GM18507 (cell line): ENCODE measurements at regions not wholly inside any gene's neighbourhood (a gene's known extent, or its start where the extent isn't known, plus 50 kb on each side); places are given as distances from the start of the nearest gene placed in this dataset.
"Not testable (repeated sequence)": the region's sequence is repeated elsewhere in the genome, so short reads cannot be mapped to it uniquely, and the experiment has no call there.

ENCODE experiments used
- DNase-seq: peaks from one replicate; pipeline ENCODE4 v3.0.0; 2011; ENCODE audit warnings: low read depth; ENCODE audit not compliant: insufficient read length; ENCODE audit errors: extremely low spot score
- FAIRE-seq: peaks from 2 replicates; lab custom pipeline; 2011; peaks lifted over from hg19 to GRCh38; lab: Jason Lieb, UNC

DNA sequence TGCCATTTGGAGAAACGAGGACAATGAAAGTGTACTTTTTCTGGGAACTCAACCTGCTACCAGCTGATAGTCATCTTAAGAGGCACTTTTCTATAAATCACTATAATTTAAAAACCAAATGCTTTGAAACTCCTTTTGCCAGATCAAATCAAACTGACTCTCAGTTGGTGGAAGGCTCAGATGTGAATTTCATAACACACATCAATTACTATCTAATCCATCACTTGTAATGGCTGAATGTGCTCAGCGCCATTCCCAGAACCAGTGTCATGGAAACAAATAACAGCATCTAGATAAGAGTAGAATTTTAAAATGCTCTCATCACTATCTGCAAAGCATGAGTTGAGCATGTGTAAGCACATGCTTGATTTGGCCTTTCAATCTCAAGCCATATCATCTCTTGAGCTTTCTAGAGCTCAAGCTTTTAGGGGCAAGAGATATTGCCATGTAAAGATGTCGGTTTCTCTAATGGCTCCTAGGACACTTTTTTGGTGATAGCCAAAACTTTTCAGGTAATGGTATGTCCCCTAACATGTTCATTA is 223.1 kb upstream of the ACVR2A start:
- FAIRE-seq (no peak), DNase-seq (no peak)

DNA sequence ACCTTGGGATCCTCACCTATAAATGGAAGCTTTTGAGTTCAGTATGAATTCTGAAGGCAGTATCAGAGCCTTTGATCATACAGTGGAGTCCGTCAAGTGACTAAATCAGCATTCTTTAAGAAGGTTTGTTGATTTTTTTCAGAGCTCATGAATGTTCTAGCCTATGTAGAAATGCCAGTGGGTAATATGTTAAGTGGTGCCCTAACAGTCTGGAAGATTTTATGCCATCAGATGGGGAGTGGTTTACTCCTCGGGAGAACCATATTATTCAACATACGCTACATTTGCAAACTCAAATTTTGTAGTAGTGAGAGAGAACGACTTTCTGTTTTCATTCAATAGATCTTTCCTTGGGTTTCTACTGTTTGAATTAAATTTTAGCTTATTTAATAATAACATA is 225.0 kb upstream of the ACVR2A start:
- FAIRE-seq, result no peak
- DNase-seq, result no peak

DNA sequence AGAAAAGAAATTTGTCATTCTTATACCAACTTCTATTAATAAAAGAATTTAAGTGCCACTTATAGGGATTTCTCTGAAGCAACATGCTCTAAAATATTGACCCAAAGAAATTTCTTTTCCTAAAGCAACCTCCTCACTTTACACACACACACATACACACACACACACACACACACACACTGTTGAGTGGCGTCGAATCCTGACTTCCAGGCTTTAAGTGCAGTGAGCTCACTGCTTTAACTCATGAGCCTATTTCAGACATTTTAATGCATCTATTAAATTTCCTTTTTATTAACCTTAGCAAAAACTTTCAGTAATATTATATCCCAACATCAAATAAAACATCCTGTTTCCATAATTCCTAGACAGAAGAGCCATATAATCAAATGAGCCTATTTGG is 229.1 kb upstream of the ACVR2A start:
- DNase-seq (no peak), FAIRE-seq (no peak)

DNA sequence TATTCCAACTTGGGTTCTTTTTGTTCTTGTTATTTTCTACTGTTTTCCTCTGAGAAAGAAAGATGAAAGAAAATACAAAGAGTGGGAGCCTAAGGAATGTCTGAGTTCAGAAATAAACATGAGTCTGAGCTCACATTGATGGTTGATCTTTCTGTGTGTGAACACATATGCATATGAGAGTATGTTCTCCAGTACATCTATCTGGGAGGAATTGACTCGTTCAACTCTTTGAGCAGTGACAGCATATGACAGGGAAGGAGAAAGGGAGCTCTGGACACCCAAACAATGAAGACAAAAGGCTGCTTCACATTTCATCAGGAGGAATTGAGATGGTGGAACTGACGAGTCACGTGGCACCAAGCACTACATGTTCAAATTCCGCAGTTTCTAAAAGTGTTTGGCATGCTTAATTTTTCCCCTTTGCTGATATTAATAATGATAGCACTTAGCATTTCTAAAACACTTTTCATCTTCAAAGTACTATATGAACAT is 229.8 kb upstream of the ACVR2A start:
- DNase-seq (no peak), FAIRE-seq (no peak)

DNA sequence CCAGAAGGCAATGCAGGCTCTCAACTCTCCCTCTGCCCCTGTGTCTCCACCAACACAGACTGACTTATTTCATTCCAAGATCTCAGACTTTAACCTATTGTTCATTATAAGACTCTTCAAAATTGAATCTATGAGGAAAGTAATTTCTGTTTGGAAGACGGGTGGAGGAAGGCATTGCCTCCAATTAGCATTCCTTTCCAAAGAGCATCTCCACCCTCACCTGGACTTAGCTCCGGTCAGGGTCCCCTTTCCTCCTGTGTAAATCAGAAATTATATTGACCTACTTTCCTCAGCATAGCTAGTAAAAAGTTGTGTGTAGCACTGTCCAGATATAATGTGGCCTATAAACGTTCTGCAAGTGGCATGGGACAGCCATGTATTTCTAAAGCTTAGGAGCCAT is 230.4 kb upstream of the ACVR2A start:
- DNase-seq (no peak), FAIRE-seq (no peak)

DNA sequence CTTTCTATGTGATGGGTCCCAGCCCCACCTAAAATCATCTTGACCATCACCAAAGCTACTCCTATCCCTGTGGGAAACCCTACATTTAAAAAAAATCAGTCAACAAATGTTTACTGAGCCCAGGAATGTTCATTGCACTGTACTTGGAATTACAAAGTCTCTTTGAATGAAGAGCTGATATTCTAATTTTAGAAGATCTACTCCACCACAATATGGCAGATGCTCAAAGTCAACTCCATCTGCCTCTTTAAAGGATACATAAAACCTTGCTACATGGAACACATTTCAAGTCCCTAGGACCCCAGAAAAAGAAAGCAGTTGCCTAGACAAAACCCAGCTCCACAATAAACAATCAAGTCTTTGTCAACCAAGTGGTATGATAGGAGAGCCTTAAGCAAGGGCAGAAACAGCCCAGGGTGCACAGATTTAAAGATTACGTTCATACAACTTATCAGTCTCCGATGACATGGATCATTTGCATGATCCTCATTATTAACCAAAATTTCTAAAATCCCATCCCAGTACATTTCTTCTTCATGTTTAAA is 234.3 kb upstream of the ACVR2A start:
- DNase-seq, result no peak
- FAIRE-seq, result no peak

DNA sequence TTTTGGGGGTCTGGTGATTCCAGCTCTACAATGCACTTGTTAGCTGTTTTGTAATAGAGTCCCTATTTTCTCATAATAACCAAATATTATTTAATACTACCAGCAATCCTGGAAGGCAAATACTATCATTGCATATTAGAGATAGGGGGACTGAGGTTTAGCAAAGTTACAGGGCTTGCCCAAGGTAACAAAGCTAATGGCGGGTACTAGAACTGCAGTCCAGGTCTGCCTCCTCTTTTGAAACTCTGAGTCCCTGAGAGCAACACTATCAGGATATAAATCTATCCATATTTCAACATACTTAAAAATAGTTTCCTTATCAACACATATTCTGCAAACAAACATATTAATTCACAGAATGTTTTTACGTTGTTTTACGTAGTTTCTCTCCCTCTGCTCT is 235.5 kb upstream of the ACVR2A start:
- FAIRE-seq (no peak), DNase-seq (no peak)

DNA sequence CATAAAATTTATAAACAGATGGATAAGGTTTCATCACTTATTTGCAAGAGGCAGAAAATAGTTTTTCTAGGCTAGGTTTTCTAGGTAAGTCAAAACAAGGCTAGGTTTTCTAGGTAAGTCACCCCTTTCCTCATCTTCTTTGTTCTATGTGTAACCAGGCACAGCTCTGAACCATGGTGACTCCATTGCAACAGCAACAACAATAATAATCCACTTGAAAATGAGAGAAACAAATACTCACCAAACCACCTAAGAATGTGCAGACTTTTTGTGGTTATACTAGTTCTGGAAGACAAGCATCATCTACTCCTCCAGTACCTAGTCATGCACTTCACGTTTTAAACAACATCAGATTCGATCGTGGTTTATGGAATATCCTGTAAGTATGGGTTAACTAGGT is 237.4 kb upstream of the ACVR2A start:
- FAIRE-seq, result no peak
- no peak for DNase-seq

DNA sequence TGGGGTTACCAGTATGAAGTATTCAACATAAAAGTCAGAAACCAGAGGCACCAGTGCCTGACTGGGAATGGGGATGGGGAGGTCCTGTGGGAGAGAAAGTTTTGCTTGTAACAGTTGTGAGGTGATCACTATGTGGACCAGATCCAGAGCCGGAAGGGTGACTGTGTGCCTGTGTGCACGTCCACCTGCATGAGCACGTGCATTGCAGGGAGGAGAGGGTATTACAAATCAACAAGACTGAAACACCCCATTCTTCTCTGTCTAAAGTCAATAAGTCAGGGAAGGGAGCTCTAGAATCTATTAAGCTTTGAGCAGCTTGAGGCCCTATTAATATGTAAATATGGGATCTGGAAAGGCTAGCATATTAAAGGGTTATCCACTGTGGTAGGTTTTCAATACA is 241.0 kb upstream of the ACVR2A start:
- DNase-seq (no peak), FAIRE-seq (no peak)

DNA sequence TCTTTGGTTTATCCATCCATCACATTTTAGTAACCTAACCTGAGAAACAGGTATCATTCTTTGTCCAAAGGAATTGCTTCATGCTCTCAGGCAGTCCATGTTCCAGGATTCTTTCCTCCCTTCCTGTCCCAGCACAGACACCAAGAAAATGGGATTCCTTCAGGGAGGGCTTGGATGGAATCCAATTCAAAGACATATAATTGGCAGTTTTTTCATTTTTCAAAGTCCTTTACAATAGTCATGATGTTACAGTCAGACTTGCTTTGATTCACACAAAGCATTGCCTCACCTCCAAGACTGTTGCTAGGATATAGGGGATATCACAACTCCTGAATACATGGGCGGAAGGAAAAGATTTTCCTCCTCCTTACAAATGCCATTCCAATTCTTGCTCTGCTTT is 241.4 kb upstream of the ACVR2A start:
- DNase-seq, result no peak

DNA sequence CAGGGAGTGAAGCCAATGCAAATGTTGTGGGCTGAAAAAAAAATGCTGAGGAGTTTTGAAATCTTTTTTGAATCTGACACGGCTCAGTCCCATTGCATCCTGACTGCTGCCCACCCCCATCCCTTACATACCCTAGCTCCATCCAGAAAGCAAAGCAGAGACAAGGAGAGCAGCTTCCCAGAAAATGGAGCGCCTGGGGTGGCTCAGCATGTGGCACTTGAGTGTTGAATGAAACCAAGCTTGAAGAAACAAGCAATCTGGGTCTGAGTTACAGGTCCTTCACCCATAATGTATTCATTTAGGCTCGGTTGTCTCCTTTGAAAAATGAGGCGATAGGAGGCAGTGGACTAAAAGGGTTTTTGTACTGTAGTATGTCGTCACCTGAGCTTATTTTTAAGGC is 244.2 kb upstream of the ACVR2A start:
- DNase-seq, result no peak
- FAIRE-seq, result no peak

More for the DNA sequence above, 241.4 kb upstream of the ACVR2A start:
- FAIRE-seq, result no peak

DNA sequence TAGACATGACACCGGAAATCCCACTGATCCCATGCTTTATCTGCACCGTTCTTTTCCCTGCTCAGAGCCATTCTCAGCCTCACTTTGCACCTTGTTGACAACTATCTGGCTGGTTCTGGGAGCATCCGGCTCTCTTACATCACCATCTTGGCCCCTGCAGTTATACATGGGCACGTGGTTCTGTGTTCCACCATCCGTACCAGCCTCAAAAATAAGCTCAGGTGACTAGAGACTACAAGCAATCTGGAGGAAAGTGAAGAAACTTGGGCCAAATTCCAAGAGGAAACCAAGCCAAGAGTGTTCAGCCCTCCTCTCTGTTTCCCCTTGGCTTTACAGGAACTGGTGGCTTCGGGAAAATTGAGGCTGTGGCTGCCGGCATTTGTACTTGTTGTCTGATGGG is 244.6 kb upstream of the ACVR2A start:
- no peak for DNase-seq

DNA sequence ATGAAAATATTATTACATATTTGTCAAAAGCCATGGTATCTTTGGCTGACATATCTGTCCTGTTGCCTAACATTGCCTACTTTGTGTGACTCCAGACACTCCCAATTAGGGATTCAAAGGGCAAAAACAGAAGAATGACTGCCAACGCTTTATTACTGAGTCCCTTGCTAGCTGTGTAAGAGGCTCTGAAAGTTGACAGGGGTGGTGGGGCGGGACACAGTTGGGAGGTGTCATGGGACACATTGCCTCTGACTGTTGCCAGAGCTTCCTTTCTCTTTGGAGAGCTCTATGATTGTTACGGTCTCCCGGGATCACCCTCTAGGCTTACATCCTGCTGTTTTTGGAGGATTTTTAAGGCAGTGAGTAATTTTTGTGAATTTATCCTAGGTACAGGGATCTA is 249.6 kb upstream of the ACVR2A start:
- DNase-seq, result no peak
- FAIRE-seq, result no peak

More for the DNA sequence above, 244.6 kb upstream of the ACVR2A start:
- no peak for FAIRE-seq

DNA sequence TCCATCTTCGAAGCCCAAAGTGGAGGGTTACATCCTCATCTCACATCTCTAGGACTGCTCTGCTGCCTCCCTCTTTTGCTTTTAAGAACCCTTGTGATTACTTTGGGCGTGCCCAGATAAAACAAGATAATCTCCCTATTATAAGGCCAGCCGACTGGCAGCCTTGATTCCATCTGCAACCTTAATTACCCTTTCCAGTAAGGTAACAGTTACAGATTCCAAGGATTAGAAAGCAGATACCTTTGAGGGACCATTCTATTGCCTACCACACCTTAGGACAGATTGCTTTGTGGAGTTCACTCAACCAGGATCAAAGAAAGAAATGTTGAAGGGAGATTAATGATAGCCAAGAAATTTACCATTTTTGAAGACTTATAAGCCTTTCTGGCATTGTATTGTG is 250.8 kb upstream of the ACVR2A start:
- no peak for FAIRE-seq
- no peak for DNase-seq

DNA sequence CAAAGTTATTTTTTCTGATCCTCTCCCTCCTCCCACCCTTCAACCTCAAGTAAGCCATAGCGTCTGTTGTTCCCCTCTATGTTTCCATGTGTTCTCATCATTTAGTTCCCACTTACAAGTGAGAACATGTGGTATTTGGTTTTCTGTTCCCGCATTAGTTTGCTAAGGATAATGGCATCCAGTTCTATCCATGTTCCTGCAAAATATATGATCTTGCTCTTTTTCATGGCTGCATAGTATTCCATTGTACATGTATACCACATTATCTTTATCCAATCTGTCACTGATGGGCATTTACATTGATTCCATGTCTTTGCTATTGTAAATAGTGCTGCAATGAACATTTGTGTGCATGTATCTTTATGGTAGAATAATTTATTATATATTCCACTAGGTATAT is 252.0 kb upstream of the ACVR2A start:
- not testable (repeated sequence) for FAIRE-seq, DNase-seq

DNA sequence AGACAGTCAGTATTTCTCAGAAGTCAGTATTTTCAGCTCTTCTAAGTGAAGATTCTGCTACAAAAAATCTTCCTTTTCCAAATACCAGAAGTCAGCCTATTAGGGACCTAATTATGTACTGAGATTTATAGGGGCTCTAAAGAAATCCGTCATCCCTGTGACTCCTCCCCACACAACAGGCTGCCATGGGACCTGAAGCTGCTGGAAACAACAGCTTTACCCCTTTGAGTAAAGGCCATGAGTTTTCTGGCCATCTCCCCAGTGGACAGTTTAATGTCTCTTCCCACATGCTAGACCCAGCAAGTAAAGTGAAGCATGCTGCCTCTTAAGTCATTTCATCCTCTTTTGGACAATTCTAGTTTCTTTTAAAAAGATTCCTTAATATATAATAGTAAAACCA is 255.7 kb upstream of the ACVR2A start:
- DNase-seq (no peak), FAIRE-seq (no peak)

DNA sequence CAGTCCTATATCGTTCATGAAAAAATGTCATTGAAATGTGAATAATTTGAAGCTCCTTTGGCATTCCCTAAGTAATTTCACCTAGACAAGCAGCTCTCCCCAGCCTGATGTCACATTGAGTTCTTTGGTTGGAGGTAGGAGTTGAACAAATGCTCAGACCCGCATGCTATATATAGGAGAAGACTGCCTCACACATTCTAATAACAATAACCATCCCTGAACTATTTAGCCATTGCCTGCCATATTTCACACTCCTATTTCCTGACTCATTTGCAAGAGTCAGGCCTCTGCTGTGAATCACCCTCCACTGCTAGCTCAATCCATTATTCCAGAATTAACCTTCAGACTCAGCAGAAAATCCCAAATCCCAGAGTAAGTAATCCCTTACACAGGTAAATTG is 256.6 kb upstream of the ACVR2A start:
- no peak for FAIRE-seq
- no peak for DNase-seq

DNA sequence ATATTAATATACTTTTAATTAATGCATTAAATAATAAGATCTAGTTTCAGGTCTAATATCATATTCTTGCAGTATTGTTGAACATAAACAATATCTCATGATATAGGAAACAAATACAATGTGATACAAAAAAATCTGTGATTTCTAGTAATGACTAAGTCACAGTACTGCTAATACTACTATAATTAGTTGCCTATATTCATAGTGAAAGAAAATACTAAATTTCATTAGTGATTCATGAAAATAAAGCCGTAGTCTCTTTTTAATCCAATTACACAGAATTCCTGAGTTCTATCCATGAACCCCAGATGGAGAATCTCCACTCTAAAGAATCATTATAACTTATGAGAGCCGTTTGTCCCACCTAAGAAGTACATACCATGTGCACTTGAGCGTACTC is 266.3 kb upstream of the ACVR2A start:
- no peak for DNase-seq
- no peak for FAIRE-seq

DNA sequence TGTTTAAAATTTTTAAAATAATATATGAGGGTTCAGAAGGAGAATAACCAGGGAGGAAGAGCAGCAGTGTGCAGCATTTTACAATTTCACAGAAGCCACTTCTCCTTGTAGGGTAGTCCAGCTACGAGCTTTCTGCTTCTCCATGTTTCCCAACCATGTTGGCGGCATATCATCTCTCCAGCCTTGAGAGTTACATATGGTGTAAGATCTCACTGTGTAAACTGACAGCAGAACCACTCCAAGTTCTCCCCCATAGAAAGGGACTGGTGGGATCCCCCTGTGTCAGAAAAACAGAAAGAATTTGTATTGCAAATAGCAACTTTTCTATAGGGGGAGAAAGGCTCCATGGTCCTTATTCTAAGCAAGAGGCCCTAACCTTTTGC is 266.8 kb upstream of the ACVR2A start:
- FAIRE-seq (no peak), DNase-seq (no peak)

DNA sequence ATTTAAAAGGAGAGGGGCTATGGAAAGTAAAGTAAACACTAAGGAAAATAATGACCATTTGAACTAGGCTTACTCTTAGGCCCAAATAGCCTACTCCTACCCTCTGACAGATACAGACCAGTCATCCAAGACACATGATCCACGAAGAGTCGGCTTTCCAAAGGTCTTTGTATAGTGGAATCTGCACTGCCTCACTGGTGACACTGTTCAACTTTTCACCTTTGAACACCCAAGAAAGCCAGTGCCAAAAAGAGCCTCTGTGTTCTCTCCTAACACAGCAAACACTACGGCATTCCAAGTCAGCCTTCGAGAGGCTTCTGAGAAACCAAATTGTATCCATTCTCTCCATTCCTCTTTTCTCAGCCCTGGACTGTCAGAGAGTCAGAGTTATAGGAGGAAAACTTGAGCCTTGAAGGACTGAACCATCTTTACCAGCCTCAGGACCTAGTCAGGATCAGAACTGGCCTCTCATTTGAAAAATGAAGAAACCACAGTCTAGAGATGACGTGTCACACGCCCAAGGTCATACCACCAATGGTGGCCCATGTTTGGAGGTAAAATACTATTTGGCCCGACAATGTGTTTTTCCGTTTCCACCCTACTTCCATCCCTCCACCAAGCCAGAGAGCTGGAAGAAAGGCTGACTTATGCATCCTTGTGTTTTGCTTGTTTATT is 267.4 kb upstream of the ACVR2A start:
- FAIRE-seq (no peak), DNase-seq (no peak)

DNA sequence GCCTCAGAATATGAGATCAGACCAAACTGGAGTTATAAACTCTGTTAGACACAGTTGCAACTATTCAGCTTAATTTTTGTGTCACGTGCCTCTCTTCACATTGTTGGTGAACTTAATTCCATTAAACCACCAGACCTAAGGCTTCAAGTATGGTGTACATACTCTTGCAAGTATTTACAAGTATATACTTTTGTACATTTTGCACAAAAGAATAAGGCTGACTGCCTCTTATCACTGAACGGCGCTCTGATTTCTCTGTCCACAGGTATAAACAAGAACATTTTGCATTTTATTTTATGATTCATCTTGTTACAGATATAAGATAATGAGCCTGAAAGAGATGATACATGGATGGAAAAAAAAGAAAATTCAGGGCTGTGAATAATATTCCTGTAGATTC is 269.7 kb upstream of the ACVR2A start:
- no peak for FAIRE-seq
- DNase-seq, result no peak
